GM12878 (cell line): ENCODE measurements at regions not wholly inside any gene's neighbourhood (a gene's known extent, or its start where the extent isn't known, plus 50 kb on each side); places are given as distances from the start of the nearest gene placed in this dataset.

ENCODE experiments used
- ATAC-seq: fragments of 200-7000 bp; cut with Tn5 transposase; 3 replicates; pipeline ENCODE4 v1.9.1; 2020; ENCODE audit warnings: mild to moderate bottlenecking, moderate library complexity
- BruUV-seq: library from RNA; stranded (reverse); fragments of 400-500 nt; replicated peaks from 2 replicates; lab custom pipeline; 2021; lab: Mats Ljungman, UMichigan
- CTCF ChIA-PET: fragments of 300-600 bp; sonication (Branson Sonifier 250); formaldehyde crosslinking; extraction: SDS; loops from one replicate; lab custom pipeline; 2021; ENCODE audit warnings: inconsistent platforms; lab: Yijun Ruan, JAX
- POLR2A ChIA-PET: fragments of 350-600 bp; formaldehyde crosslinking; extraction: SDS; loops from one replicate; lab custom pipeline; 2021; ENCODE audit warnings: inconsistent platforms; lab: Charles Lee
- RAD21 ChIA-PET: fragments of 300-600 bp; sonication (Branson Sonifier 250); formaldehyde crosslinking; loops from one replicate; lab custom pipeline; 2023; ENCODE audit warnings: antibody characterized with exemption; ENCODE audit not compliant: unreplicated experiment; lab: Charles Lee
- SMC1A ChIA-PET: fragments of 300-600 bp; sonication (Branson Sonifier 250); formaldehyde crosslinking; loops from one replicate; lab custom pipeline; 2023; ENCODE audit not compliant: unreplicated experiment, uncharacterized antibody; lab: Charles Lee
- DNase-seq: peaks from one replicate; pipeline ENCODE4 v3.0.0-alpha.2; 2011; ENCODE audit warnings: low read depth, low spot score
- FAIRE-seq: peaks from 3 replicates; lab custom pipeline; 2011; peaks lifted over from hg19 to GRCh38; lab: Jason Lieb, UNC
- H2AFZ ChIP-seq: 2 replicates; pipeline ENCODE4 v1.6.0; 2011; ENCODE audit warnings: low read depth, low read length, control low read depth; ENCODE audit not compliant: control insufficient read depth
- H3K27ac ChIP-seq: 2 replicates; pipeline ENCODE4 v1.5.1; 2011; ENCODE audit warnings: control low read depth; ENCODE audit not compliant: control insufficient read depth, insufficient read depth
- H3K27me3 ChIP-seq, 2 experiments: replicated peaks in 1 of 2; 2 replicates each; pipeline versions ENCODE4 v1.6.0 to v1.6.1; 2011; ENCODE audit warnings: low read length in 1 of 2; ENCODE audit not compliant: control insufficient read depth in 2 of 2, insufficient read depth in 2 of 2
- H3K36me3 ChIP-seq, 2 experiments: 2 replicates each; pipeline ENCODE4 v1.5.1; 2011; ENCODE audit warnings: low read length in 1 of 2; ENCODE audit not compliant: control insufficient read depth in 2 of 2, insufficient read depth in 2 of 2
- H3K4me1 ChIP-seq: 2 replicates; pipeline ENCODE4 v1.6.1; 2011; ENCODE audit warnings: mild to moderate bottlenecking, low read length, moderate library complexity, mixed read lengths; ENCODE audit not compliant: control insufficient read depth, insufficient read depth
- H3K4me2 ChIP-seq: 2 replicates; pipeline ENCODE4 v1.6.0; 2011; ENCODE audit warnings: control low read depth; ENCODE audit not compliant: control insufficient read depth, insufficient read depth
- H3K4me3 ChIP-seq: fragments of 200-600 bp; sonication (generic); 2 replicates; pipeline ENCODE4 v1.5.1; 2016
- H3K79me2 ChIP-seq: 2 replicates; pipeline ENCODE4 v1.6.0; 2011; ENCODE audit warnings: low read length; ENCODE audit not compliant: control insufficient read depth, insufficient read depth
- H3K9ac ChIP-seq: 2 replicates; pipeline ENCODE4 v1.8.0; 2011; ENCODE audit warnings: low read length, control low read depth, mixed read lengths; ENCODE audit not compliant: control insufficient read depth, insufficient read depth
- H3K9me3 ChIP-seq: replicated peaks from 3 replicates; pipeline ENCODE4 v1.5.1; 2011; ENCODE audit warnings: mild to moderate bottlenecking, low read length; ENCODE audit not compliant: control insufficient read depth, insufficient read depth
- H4K20me1 ChIP-seq: 2 replicates; pipeline ENCODE4 v1.6.0; 2011; ENCODE audit not compliant: control insufficient read depth, insufficient read depth
- BCL3 ChIP-seq: IDR thresholded peaks from 2 replicates; pipeline ENCODE4 v1.6.1; 2011; ENCODE audit warnings: borderline replicate concordance, low read depth, mild to moderate bottlenecking, moderate library complexity, low read length; ENCODE audit not compliant: insufficient read depth, poor library complexity, severe bottlenecking
- CBX5 ChIP-seq: sonication (generic); IDR thresholded peaks from 2 replicates; pipeline ENCODE4 v1.6.1; 2016; ENCODE audit warnings: low read depth, moderate library complexity, mild to moderate bottlenecking, inconsistent platforms
- CEBPZ ChIP-seq: fragments of 150-350 bp; IDR thresholded peaks from 2 replicates; pipeline ENCODE4 v1.6.1; 2016; ENCODE audit warnings: low read depth, low read length
- ZNF622 ChIP-seq: fragments of 450-650 bp; IDR thresholded peaks from 2 replicates; pipeline ENCODE4 v1.6.1; 2017; ENCODE audit warnings: mild to moderate bottlenecking, inconsistent platforms
- WGBS: methylation state at CpG from one replicate; pipeline ENCODE4 v1.1.6; 2016; ENCODE audit warnings: low lambda C conversion rate; ENCODE audit not compliant: insufficient replicate concordance, insufficient coverage; ENCODE audit errors: missing lambda C conversion rate; 5-methylcytosine and 5-hydroxymethylcytosine counted together
- in situ Hi-C: fragments of 300-500 bp; cut with MboI; formaldehyde crosslinking; loops from 9 replicates; pipeline ENCODE4 v1.14.3; 2018; ENCODE audit warnings: mixed read lengths
- intact Hi-C: fragments of 100-400 bp; cut with micrococcal nuclease; formaldehyde crosslinking; loops from one replicate; pipeline ENCODE4 v1.14.2; 2022; ENCODE audit not compliant: unreplicated experiment

- in situ Hi-C loops: no loop called here
- RAD21 ChIA-PET: interaction anchor here (1.0 to 2.9 kb wide), 3 partner anchors 11 to 93 kb away, joined by 3 to 12 read pairs (median 3); no protein-coding TSS in a partner anchor
These were observed 91.1 kb upstream of the IL12A start for GRCh38 chr3:159897331-159898075.

More at GRCh38 chr3:159897331-159898075, 91.1 kb upstream of the IL12A start:
- SMC1A ChIA-PET: interaction anchor here (1.0 to 22.1 kb wide), 6 partner anchors 11 to 106 kb away, joined by 3 to 589 read pairs (median 7); partner anchors contain the start of gene IL12A
- H3K36me3 ChIP-seq: no peaks in the 10 kb centered on the region
- no peaks in the 10 kb centered on the region for H3K9me3 ChIP-seq
- WGBS: 73% methylated on average over 5 of the region's 5 CpGs
- POLR2A ChIA-PET: interaction anchor here (0.6 to 2.4 kb wide), 4 partner anchors 9 to 109 kb away, joined by 3 to 5 read pairs (median 4); no protein-coding TSS in a partner anchor
- intact Hi-C loops: no loop called here
- H3K27me3 ChIP-seq: no peaks in the 10 kb centered on the region
- no peaks in the 10 kb centered on the region for H4K20me1 ChIP-seq
- peaks cover 9% of the 10 kb centered on the region for H3K4me1 ChIP-seq
- TF ChIP-seq CEBPZ (no peak), ZNF622 (no peak), BCL3 (no peak), CBX5 (no peak)
- FAIRE-seq: no peak
- H3K4me2 ChIP-seq: no peak overlapping the region
- H3K4me3 ChIP-seq: no peak overlapping the region
- DNase-seq: no peak
- CTCF ChIA-PET: interaction anchor here (0.6 to 14.7 kb wide), 6 partner anchors 11 to 115 kb away, joined by 3 to 152 read pairs (median 10); partner anchors contain the start of gene IL12A
- no TSS peak for BruUV-seq
- H3K27ac ChIP-seq: no peak overlapping the region
- H2AFZ ChIP-seq: no peak overlapping the region
- H3K79me2 ChIP-seq: no peaks in the 10 kb centered on the region
- no peak for ATAC-seq
- no peak overlapping the region for H3K9ac ChIP-seq
